ENCODE measurements at regions not wholly inside any gene's neighbourhood (a gene's known extent, or its start where the extent isn't known, plus 50 kb on each side); places are given as distances from the start of the nearest gene placed in this dataset.
"Not testable (repeated sequence)": the region's sequence is repeated elsewhere in the genome, so short reads cannot be mapped to it uniquely, and the experiment has no call there.

- H3K9me3 ChIP-seq; H3K4me1 ChIP-seq (ENCODE audit: control insufficient read depth in 1 of 2, extremely low read depth in 1 of 2, insufficient read depth in 2 of 2, low read length in 2 of 2); H3K27me3 Mint-ChIP-seq; H3K27ac Mint-ChIP-seq; H3K27ac ChIP-seq (ENCODE audit: low read length); H3K4me3 Mint-ChIP-seq; H3K4me3 ChIP-seq (ENCODE audit: control insufficient read depth in 1 of 2, extremely low read depth in 1 of 2, low read length in 1 of 2); ATAC-seq (replicated peaks in 1 of 4); POLR2A ChIA-PET; H3K4me1 Mint-ChIP-seq; H3K9me3 Mint-ChIP-seq; H3K27me3 ChIP-seq (replicated peaks in 1 of 2; ENCODE audit: control insufficient read depth in 2 of 2, extremely low read depth in 1 of 2, insufficient read depth in 2 of 2, low read length in 1 of 2); CTCF ChIA-PET; DNase-seq: not testable (repeated sequence)
- no CpG with 5 or more reads among the region's 11 CpGs for WGBS (ENCODE audit: insufficient coverage)
- H3K36me3 Mint-ChIP-seq: peaks cover 14% of the 10 kb centered on the region
- H3K36me3 ChIP-seq (ENCODE audit: control insufficient read depth in 2 of 2, extremely low read depth in 1 of 2, insufficient read depth in 1 of 2, low read length in 1 of 2): peaks cover 0 to 13% of the 10 kb centered on the region in 2 donors
Measured at GRCh38 chr3:195985348-195985920, 77.1 kb upstream of the TNK2 start.

- H3K27ac Mint-ChIP-seq; H3K9me3 Mint-ChIP-seq; POLR2A ChIA-PET; CTCF ChIA-PET; H3K27me3 ChIP-seq (replicated peaks in 1 of 2; ENCODE audit: control insufficient read depth in 2 of 2, extremely low read depth in 1 of 2, insufficient read depth in 2 of 2, low read length in 1 of 2); H3K4me3 Mint-ChIP-seq; H3K27ac ChIP-seq (ENCODE audit: low read length); H3K4me1 ChIP-seq (ENCODE audit: control insufficient read depth in 1 of 2, extremely low read depth in 1 of 2, insufficient read depth in 2 of 2, low read length in 2 of 2); H3K4me3 ChIP-seq (ENCODE audit: control insufficient read depth in 1 of 2, extremely low read depth in 1 of 2, low read length in 1 of 2); H3K9me3 ChIP-seq; DNase-seq; H3K4me1 Mint-ChIP-seq; H3K27me3 Mint-ChIP-seq; ATAC-seq (replicated peaks in 1 of 4): not testable (repeated sequence)
- peaks cover 0 to 13% of the 10 kb centered on the region in 2 donors for H3K36me3 ChIP-seq (ENCODE audit: control insufficient read depth in 2 of 2, extremely low read depth in 1 of 2, insufficient read depth in 1 of 2, low read length in 1 of 2)
- H3K36me3 Mint-ChIP-seq: peaks cover 14% of the 10 kb centered on the region
- 95% methylated on average over 6 of the region's 12 CpGs for WGBS (ENCODE audit: insufficient coverage)
Measured at GRCh38 chr3:195984392-195985030, 76.2 kb upstream of the TNK2 start.

- H3K4me1 Mint-ChIP-seq; H3K9me3 Mint-ChIP-seq; CTCF ChIA-PET; H3K4me3 Mint-ChIP-seq; H3K27me3 Mint-ChIP-seq; H3K4me1 ChIP-seq (ENCODE audit: control insufficient read depth in 1 of 2, extremely low read depth in 1 of 2, insufficient read depth in 2 of 2, low read length in 2 of 2); H3K27ac Mint-ChIP-seq; ATAC-seq (replicated peaks in 1 of 4); POLR2A ChIA-PET; H3K4me3 ChIP-seq (ENCODE audit: control insufficient read depth in 1 of 2, extremely low read depth in 1 of 2, low read length in 1 of 2); H3K9me3 ChIP-seq; DNase-seq; H3K27ac ChIP-seq (ENCODE audit: low read length); H3K27me3 ChIP-seq (replicated peaks in 1 of 2; ENCODE audit: control insufficient read depth in 2 of 2, extremely low read depth in 1 of 2, insufficient read depth in 2 of 2, low read length in 1 of 2): not testable (repeated sequence)
- peaks cover 0 to 13% of the 10 kb centered on the region in 2 donors for H3K36me3 ChIP-seq (ENCODE audit: control insufficient read depth in 2 of 2, extremely low read depth in 1 of 2, insufficient read depth in 1 of 2, low read length in 1 of 2)
- 92% methylated on average over 13 of the region's 16 CpGs for WGBS (ENCODE audit: insufficient coverage)
- peaks cover 16% of the 10 kb centered on the region for H3K36me3 Mint-ChIP-seq
Measured at GRCh38 chr3:195983880-195984279, 75.5 kb upstream of the TNK2 start.

- ATAC-seq (replicated peaks in 1 of 4); H3K4me3 ChIP-seq (ENCODE audit: control insufficient read depth in 1 of 2, extremely low read depth in 1 of 2, low read length in 1 of 2); H3K9me3 Mint-ChIP-seq; DNase-seq; H3K4me1 Mint-ChIP-seq; H3K4me3 Mint-ChIP-seq; POLR2A ChIA-PET; H3K27me3 ChIP-seq (replicated peaks in 1 of 2; ENCODE audit: control insufficient read depth in 2 of 2, extremely low read depth in 1 of 2, insufficient read depth in 2 of 2, low read length in 1 of 2); H3K27me3 Mint-ChIP-seq; H3K4me1 ChIP-seq (ENCODE audit: control insufficient read depth in 1 of 2, extremely low read depth in 1 of 2, insufficient read depth in 2 of 2, low read length in 2 of 2); H3K27ac Mint-ChIP-seq; H3K27ac ChIP-seq (ENCODE audit: low read length); H3K9me3 ChIP-seq; CTCF ChIA-PET: not testable (repeated sequence)
- H3K36me3 Mint-ChIP-seq: peaks cover 16% of the 10 kb centered on the region
- WGBS (ENCODE audit: insufficient coverage): 94% methylated on average over 11 of the region's 17 CpGs
- H3K36me3 ChIP-seq (ENCODE audit: control insufficient read depth in 2 of 2, extremely low read depth in 1 of 2, insufficient read depth in 1 of 2, low read length in 1 of 2): peaks cover 0 to 13% of the 10 kb centered on the region in 2 donors
Measured at GRCh38 chr3:195982754-195983153, 74.4 kb upstream of the TNK2 start.

GRCh38 chr3:195981778-195982177, 73.4 kb upstream of the TNK2 start:
- CTCF ChIA-PET; H3K27me3 Mint-ChIP-seq; H3K27ac Mint-ChIP-seq; H3K4me1 ChIP-seq (ENCODE audit: control insufficient read depth in 1 of 2, extremely low read depth in 1 of 2, insufficient read depth in 2 of 2, low read length in 2 of 2); H3K27me3 ChIP-seq (replicated peaks in 1 of 2; ENCODE audit: control insufficient read depth in 2 of 2, extremely low read depth in 1 of 2, insufficient read depth in 2 of 2, low read length in 1 of 2); ATAC-seq (replicated peaks in 1 of 4); H3K9me3 Mint-ChIP-seq; H3K9me3 ChIP-seq; H3K4me1 Mint-ChIP-seq; H3K27ac ChIP-seq (ENCODE audit: low read length); H3K4me3 ChIP-seq (ENCODE audit: control insufficient read depth in 1 of 2, extremely low read depth in 1 of 2, low read length in 1 of 2); H3K4me3 Mint-ChIP-seq; DNase-seq; POLR2A ChIA-PET: not testable (repeated sequence)
- H3K36me3 ChIP-seq (ENCODE audit: control insufficient read depth in 2 of 2, extremely low read depth in 1 of 2, insufficient read depth in 1 of 2, low read length in 1 of 2): peaks cover 0 to 13% of the 10 kb centered on the region in 2 donors
- peaks cover 16% of the 10 kb centered on the region for H3K36me3 Mint-ChIP-seq
- WGBS (ENCODE audit: insufficient coverage): 92% methylated on average over 5 of the region's 7 CpGs

GRCh38 chr3:195979877-195980276, 71.5 kb upstream of the TNK2 start:
- POLR2A ChIA-PET: not testable (repeated sequence)

GRCh38 chr3:195978585-195978984, 70.2 kb upstream of the TNK2 start:
- no CpG with 5 or more reads among the region's 11 CpGs for WGBS (ENCODE audit: insufficient coverage)
- H3K27ac Mint-ChIP-seq; H3K9me3 ChIP-seq; H3K27me3 Mint-ChIP-seq; H3K27me3 ChIP-seq (replicated peaks in 1 of 2; ENCODE audit: control insufficient read depth in 2 of 2, extremely low read depth in 1 of 2, insufficient read depth in 2 of 2, low read length in 1 of 2); H3K4me3 ChIP-seq (ENCODE audit: control insufficient read depth in 1 of 2, extremely low read depth in 1 of 2, low read length in 1 of 2); H3K27ac ChIP-seq (ENCODE audit: low read length); H3K4me1 ChIP-seq (ENCODE audit: control insufficient read depth in 1 of 2, extremely low read depth in 1 of 2, insufficient read depth in 2 of 2, low read length in 2 of 2); CTCF ChIA-PET; ATAC-seq (replicated peaks in 1 of 4); DNase-seq; H3K4me1 Mint-ChIP-seq; POLR2A ChIA-PET; H3K4me3 Mint-ChIP-seq; H3K9me3 Mint-ChIP-seq: not testable (repeated sequence)
- H3K36me3 ChIP-seq (ENCODE audit: control insufficient read depth in 2 of 2, extremely low read depth in 1 of 2, insufficient read depth in 1 of 2, low read length in 1 of 2): peaks cover 0 to 24% of the 10 kb centered on the region in 2 donors
- H3K36me3 Mint-ChIP-seq: peaks cover 21% of the 10 kb centered on the region

More at GRCh38 chr3:195979877-195980276, 71.5 kb upstream of the TNK2 start:
- H3K4me1 Mint-ChIP-seq; ATAC-seq (replicated peaks in 1 of 4); DNase-seq; CTCF ChIA-PET; H3K4me1 ChIP-seq (ENCODE audit: control insufficient read depth in 1 of 2, extremely low read depth in 1 of 2, insufficient read depth in 2 of 2, low read length in 2 of 2); H3K27me3 Mint-ChIP-seq; H3K9me3 ChIP-seq; H3K9me3 Mint-ChIP-seq; H3K4me3 Mint-ChIP-seq; H3K27me3 ChIP-seq (replicated peaks in 1 of 2; ENCODE audit: control insufficient read depth in 2 of 2, extremely low read depth in 1 of 2, insufficient read depth in 2 of 2, low read length in 1 of 2); H3K27ac ChIP-seq (ENCODE audit: low read length); H3K4me3 ChIP-seq (ENCODE audit: control insufficient read depth in 1 of 2, extremely low read depth in 1 of 2, low read length in 1 of 2); H3K27ac Mint-ChIP-seq: not testable (repeated sequence)
- H3K36me3 ChIP-seq (ENCODE audit: control insufficient read depth in 2 of 2, extremely low read depth in 1 of 2, insufficient read depth in 1 of 2, low read length in 1 of 2): peaks cover 0 to 22% of the 10 kb centered on the region in 2 donors
- peaks cover 22% of the 10 kb centered on the region for H3K36me3 Mint-ChIP-seq
- no CpG with 5 or more reads among the region's 10 CpGs for WGBS (ENCODE audit: insufficient coverage)
